ENCODE measurements at regions not wholly inside any gene's neighbourhood (a gene's known extent, or its start where the extent isn't known, plus 50 kb on each side); places are given as distances from the start of the nearest gene placed in this dataset.

GRCh38 chr12:126914170-126914793 is 1352.7 kb upstream of the TMEM132C start:
- no peak for TF ChIP-seq CTCF (IDR thresholded peaks at IDR 0.05; ENCODE audit: borderline replicate concordance, insufficient read depth, low read depth, low read length)
- H3K4me3 ChIP-seq (ENCODE audit: low read depth, low read length), result no peak overlapping the region

- H3K4me3 ChIP-seq (ENCODE audit: low read depth, low read length), result no peak overlapping the region
- no peak for TF ChIP-seq CTCF (IDR thresholded peaks at IDR 0.05; ENCODE audit: borderline replicate concordance, insufficient read depth, low read depth, low read length)
Measured at GRCh38 chr12:126915309-126915708, 1351.7 kb upstream of the TMEM132C start.

GRCh38 chr12:126926023-126926594 is 1340.9 kb upstream of the TMEM132C start:
- TF ChIP-seq CTCF (IDR thresholded peaks at IDR 0.05; ENCODE audit: borderline replicate concordance, insufficient read depth, low read depth, low read length), result no peak
- H3K4me3 ChIP-seq (ENCODE audit: low read depth, low read length), result no peak overlapping the region

- no peak overlapping the region for H3K4me3 ChIP-seq (ENCODE audit: low read depth, low read length)
- no peak for TF ChIP-seq CTCF (IDR thresholded peaks at IDR 0.05; ENCODE audit: borderline replicate concordance, insufficient read depth, low read depth, low read length)
Measured at GRCh38 chr12:126930234-126930633, 1336.7 kb upstream of the TMEM132C start.

GRCh38 chr12:126932156-126932555 is 1334.8 kb upstream of the TMEM132C start:
- H3K4me3 ChIP-seq (ENCODE audit: low read depth, low read length), result no peak overlapping the region
- no peak for TF ChIP-seq CTCF (IDR thresholded peaks at IDR 0.05; ENCODE audit: borderline replicate concordance, insufficient read depth, low read depth, low read length)

- no peak overlapping the region for H3K4me3 ChIP-seq (ENCODE audit: low read depth, low read length)
- TF ChIP-seq CTCF (IDR thresholded peaks at IDR 0.05; ENCODE audit: borderline replicate concordance, insufficient read depth, low read depth, low read length), result no peak
Measured at GRCh38 chr12:126935435-126935834, 1331.5 kb upstream of the TMEM132C start.

- no peak for TF ChIP-seq CTCF (IDR thresholded peaks at IDR 0.05; ENCODE audit: borderline replicate concordance, insufficient read depth, low read depth, low read length)
- no peak overlapping the region for H3K4me3 ChIP-seq (ENCODE audit: low read depth, low read length)
Measured at GRCh38 chr12:126936181-126936851, 1330.7 kb upstream of the TMEM132C start.

Measured in GM12875 (cell line).